ENCODE measurements at regions not wholly inside any gene's neighbourhood (a gene's known extent, or its start where the extent isn't known, plus 50 kb on each side); places are given as distances from the start of the nearest gene placed in this dataset.

DNA sequence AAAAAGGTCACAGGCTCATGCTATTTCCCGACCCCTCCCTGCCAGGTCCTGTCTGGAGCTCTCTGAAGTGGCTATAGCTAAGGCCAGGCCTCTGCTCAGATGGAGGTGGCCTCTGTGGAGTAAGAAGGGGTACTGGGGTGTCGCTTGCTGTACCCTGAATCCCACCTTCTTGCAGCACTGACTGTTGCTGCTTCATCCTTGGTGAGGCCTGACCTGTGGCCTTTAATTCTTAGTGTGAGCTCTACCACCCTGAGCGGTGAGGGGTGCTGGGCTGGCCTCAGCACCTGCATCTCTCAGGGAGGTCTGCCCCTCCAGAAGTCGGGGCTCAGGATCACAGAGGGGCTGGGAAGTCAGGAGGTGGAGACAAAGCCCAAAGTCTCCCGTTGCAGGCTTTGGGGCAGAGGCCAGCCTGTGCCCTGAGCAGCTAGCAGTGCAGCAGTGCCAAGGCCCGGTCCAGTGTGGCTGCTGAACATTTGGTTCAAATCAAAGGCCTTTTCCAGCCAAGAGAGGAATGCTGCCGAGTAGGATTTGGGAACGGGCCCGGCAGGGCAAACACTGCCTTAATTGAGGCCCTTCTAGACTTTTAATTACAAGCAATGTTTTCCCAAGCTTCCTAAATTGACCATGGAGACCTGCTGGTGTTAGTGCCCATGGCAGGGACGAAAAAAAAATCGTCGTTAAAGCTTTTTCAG is 133.5 kb upstream of the HAAO start:
- RAD21 ChIA-PET (ENCODE audit: low non-redundant PET in 1 of 2, low total read pairs in 2 of 2, uncharacterized antibody in 2 of 2, unreplicated experiment in 2 of 2) = no interaction called here
- no peak for DNase-seq (ENCODE audit: low read depth, low spot score)
- no peaks in the 10 kb centered on the region for H3K27me3 ChIP-seq (ENCODE audit: insufficient read depth, low read length)
- no peaks in the 10 kb centered on the region for H4K20me1 ChIP-seq (ENCODE audit: insufficient read depth)
- POLR2A ChIA-PET = no interaction called here
- CTCF ChIA-PET = no interaction called here
- H3K9me3 ChIP-seq (ENCODE audit: control insufficient read depth in 1 of 2, insufficient read depth in 1 of 2, low read depth in 1 of 2, low read length in 2 of 2) = no peaks in the 10 kb centered on the region
- intact Hi-C loops (cut with micrococcal nuclease) = no loop called here
- ATAC-seq = no peak
- H3K4me1 ChIP-seq (ENCODE audit: control insufficient read depth in 1 of 2, insufficient read depth in 2 of 2, low read length in 2 of 2) = peaks cover 4 to 21% of the 10 kb centered on the region in 2 experiments; a peak in 3 of 4 replicates
- no peak overlapping the region for H3K4me3 ChIP-seq (replicated peaks in 1 of 2; ENCODE audit: low read depth in 1 of 2, low read length in 2 of 2)
- no peak overlapping the region for H2AFZ ChIP-seq (ENCODE audit: low read depth, low read length, poor library complexity, severe bottlenecking)
- no peak overlapping the region for H3K9ac ChIP-seq (ENCODE audit: low read length)
- H3K4me2 ChIP-seq (ENCODE audit: low read length) = no peak overlapping the region
- H3K9me2 ChIP-seq (ENCODE audit: insufficient read depth) = no peaks in the 10 kb centered on the region
- no peaks in the 10 kb centered on the region for H3K79me2 ChIP-seq (ENCODE audit: insufficient read depth, low read length)
- H3K36me3 ChIP-seq (ENCODE audit: control insufficient read depth in 1 of 2, insufficient read depth in 2 of 2, low read length in 2 of 2) = no peaks in the 10 kb centered on the region
- H3K27ac ChIP-seq (ENCODE audit: low read depth, low read length) = no peak overlapping the region
- TF ChIP-seq, protein P1, sequence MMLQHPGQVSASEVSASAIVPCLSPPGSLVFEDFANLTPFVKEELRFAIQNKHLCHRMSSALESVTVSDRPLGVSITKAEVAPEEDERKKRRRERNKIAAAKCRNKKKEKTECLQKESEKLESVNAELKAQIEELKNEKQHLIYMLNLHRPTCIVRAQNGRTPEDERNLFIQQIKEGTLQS (IDR thresholded peaks at IDR 0.05) = no peak
- TF ChIP-seq, protein P2, sequence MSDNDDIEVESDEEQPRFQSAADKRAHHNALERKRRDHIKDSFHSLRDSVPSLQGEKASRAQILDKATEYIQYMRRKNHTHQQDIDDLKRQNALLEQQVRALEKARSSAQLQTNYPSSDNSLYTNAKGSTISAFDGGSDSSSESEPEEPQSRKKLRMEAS (IDR thresholded peaks at IDR 0.05) = no peak
- TF ChIP-seq SIN3A (IDR thresholded peaks at IDR 0.05; ENCODE audit: low read depth) = no peak
- TF ChIP-seq POLR2AphosphoS5 (IDR thresholded peaks at IDR 0.05; ENCODE audit: low read depth, low read length) = no peak
- BruUV-seq (replicated peaks) = no TSS peak

DNA sequence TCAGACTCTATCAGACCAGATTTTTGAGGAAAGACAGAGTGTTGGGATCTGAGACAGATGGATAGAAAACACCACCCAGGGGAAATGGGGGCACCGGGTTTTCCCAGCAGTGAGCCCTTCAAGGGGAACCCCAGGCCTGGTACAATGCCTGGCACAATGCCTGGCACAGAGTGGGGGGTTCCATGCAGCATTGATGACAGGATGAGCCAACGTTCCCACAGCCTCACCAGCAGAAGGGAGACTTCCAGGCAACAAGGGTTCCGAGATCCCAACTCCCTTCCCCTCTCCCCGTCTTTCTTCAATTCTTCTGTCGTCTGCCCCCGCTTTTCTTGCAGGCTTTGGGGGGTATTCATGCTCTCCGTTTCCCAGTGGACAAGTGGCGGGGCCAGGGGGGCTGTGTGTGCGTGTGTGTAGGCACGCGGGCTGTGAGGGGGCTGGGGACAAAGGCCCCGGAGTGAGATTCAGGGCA is 132.1 kb upstream of the HAAO start:
- Histone ChIP-seq H3K27ac (ENCODE audit: low read depth, low read length) (no peak overlapping the region), H3K9me3 (ENCODE audit: control insufficient read depth in 1 of 2, insufficient read depth in 1 of 2, low read depth in 1 of 2, low read length in 2 of 2) (no peaks in the 10 kb centered on the region), H3K4me3 (replicated peaks in 1 of 2; ENCODE audit: low read depth in 1 of 2, low read length in 2 of 2) (no peak overlapping the region), H3K4me2 (ENCODE audit: low read length) (peak overlapping the region; percentile 47), H3K9me2 (ENCODE audit: insufficient read depth) (no peaks in the 10 kb centered on the region), H3K4me1 (ENCODE audit: control insufficient read depth in 1 of 2, insufficient read depth in 2 of 2, low read length in 2 of 2) (peaks cover 4 to 21% of the 10 kb centered on the region in 2 experiments; a peak in 3 of 4 replicates), H3K9ac (ENCODE audit: low read length) (no peak overlapping the region), H3K27me3 (ENCODE audit: insufficient read depth, low read length) (no peaks in the 10 kb centered on the region), H2AFZ (ENCODE audit: low read depth, low read length, poor library complexity, severe bottlenecking) (peak overlapping the region; percentile 82), H3K79me2 (ENCODE audit: insufficient read depth, low read length) (no peaks in the 10 kb centered on the region), H4K20me1 (ENCODE audit: insufficient read depth) (no peaks in the 10 kb centered on the region), H3K36me3 (ENCODE audit: control insufficient read depth in 1 of 2, insufficient read depth in 2 of 2, low read length in 2 of 2) (no peaks in the 10 kb centered on the region)
- ChIA-PET CTCF (no interaction called here), RAD21 (ENCODE audit: low non-redundant PET in 1 of 2, low total read pairs in 2 of 2, uncharacterized antibody in 2 of 2, unreplicated experiment in 2 of 2) (no interaction called here), POLR2A (no interaction called here)
- no peak for DNase-seq (ENCODE audit: low read depth, low spot score)
- intact Hi-C loops (cut with micrococcal nuclease) = no loop called here
- no TSS peak for BruUV-seq (replicated peaks)
- ATAC-seq = no peak
- TF ChIP-seq CBX3 (IDR thresholded peaks at IDR 0.05; ENCODE audit: low read depth) = no peak
- no peak for TF ChIP-seq SP1 (IDR thresholded peaks at IDR 0.05; ENCODE audit: low read depth)
- TF ChIP-seq TCF7L2 (IDR thresholded peaks at IDR 0.05; ENCODE audit: borderline replicate concordance, extremely low read depth, insufficient read depth, insufficient read length) = no peak
- TF ChIP-seq, protein P3, sequence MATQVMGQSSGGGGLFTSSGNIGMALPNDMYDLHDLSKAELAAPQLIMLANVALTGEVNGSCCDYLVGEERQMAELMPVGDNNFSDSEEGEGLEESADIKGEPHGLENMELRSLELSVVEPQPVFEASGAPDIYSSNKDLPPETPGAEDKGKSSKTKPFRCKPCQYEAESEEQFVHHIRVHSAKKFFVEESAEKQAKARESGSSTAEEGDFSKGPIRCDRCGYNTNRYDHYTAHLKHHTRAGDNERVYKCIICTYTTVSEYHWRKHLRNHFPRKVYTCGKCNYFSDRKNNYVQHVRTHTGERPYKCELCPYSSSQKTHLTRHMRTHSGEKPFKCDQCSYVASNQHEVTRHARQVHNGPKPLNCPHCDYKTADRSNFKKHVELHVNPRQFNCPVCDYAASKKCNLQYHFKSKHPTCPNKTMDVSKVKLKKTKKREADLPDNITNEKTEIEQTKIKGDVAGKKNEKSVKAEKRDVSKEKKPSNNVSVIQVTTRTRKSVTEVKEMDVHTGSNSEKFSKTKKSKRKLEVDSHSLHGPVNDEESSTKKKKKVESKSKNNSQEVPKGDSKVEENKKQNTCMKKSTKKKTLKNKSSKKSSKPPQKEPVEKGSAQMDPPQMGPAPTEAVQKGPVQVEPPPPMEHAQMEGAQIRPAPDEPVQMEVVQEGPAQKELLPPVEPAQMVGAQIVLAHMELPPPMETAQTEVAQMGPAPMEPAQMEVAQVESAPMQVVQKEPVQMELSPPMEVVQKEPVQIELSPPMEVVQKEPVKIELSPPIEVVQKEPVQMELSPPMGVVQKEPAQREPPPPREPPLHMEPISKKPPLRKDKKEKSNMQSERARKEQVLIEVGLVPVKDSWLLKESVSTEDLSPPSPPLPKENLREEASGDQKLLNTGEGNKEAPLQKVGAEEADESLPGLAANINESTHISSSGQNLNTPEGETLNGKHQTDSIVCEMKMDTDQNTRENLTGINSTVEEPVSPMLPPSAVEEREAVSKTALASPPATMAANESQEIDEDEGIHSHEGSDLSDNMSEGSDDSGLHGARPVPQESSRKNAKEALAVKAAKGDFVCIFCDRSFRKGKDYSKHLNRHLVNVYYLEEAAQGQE (IDR thresholded peaks at IDR 0.05; ENCODE audit: low read depth) = no peak
- TF ChIP-seq SIN3A (IDR thresholded peaks at IDR 0.05; ENCODE audit: low read depth) = no peak
- TF ChIP-seq JUND (IDR thresholded peaks at IDR 0.05) = no peak
- TF ChIP-seq YY1 (IDR thresholded peaks at IDR 0.05; ENCODE audit: extremely low read depth, insufficient replicate concordance, low read depth, low read length) = no peak
- TF ChIP-seq, protein P1 (IDR thresholded peaks at IDR 0.05) = no peak
- no peak for TF ChIP-seq POLR2A (IDR thresholded peaks at IDR 0.05; ENCODE audit: borderline replicate concordance, extremely low read depth, insufficient read depth, insufficient read length)
- TF ChIP-seq ZNF274 (IDR thresholded peaks at IDR 0.05; ENCODE audit: low read depth, low read length) = no peak
